IMR-90 (cell line): ENCODE measurements at regions not wholly inside any gene's neighbourhood (a gene's known extent, or its start where the extent isn't known, plus 50 kb on each side); places are given as distances from the start of the nearest gene placed in this dataset.

Experiments used
- ATAC-seq: fragments of 200-7000 bp; cut with Tn5 transposase; 2 replicates; pipeline ENCODE4 v1.9.1; 2020; ENCODE audit warnings: low read depth, mild to moderate bottlenecking, moderate library complexity
- BruUV-seq: library from RNA; stranded (reverse); fragments of 400-500 nt; replicated peaks from 2 replicates; lab custom pipeline; 2021; lab: Mats Ljungman, UMichigan
- CTCF ChIA-PET: fragments of 300-600 bp; formaldehyde crosslinking; extraction: SDS; loops from one replicate; lab custom pipeline; 2021; ENCODE audit warnings: antibody characterized with exemption; lab: Yijun Ruan, JAX
- POLR2A ChIA-PET: fragments of 300-600 bp; sonication (Branson Sonifier 250); formaldehyde crosslinking; loops from one replicate; lab custom pipeline; 2022; ENCODE audit warnings: antibody characterized with exemption; ENCODE audit not compliant: unreplicated experiment; lab: Charles Lee
- DNase-seq: peaks from one replicate; pipeline ENCODE4 v3.0.0; 2013
- H2AFZ ChIP-seq: replicated peaks from 2 replicates; pipeline ENCODE3; 2013; ENCODE audit warnings: low read length, mild to moderate bottlenecking; ENCODE audit not compliant: poor library complexity
- H2AK5ac ChIP-seq: 2 replicates; pipeline ENCODE4 v1.6.1; 2013; ENCODE audit warnings: low read depth, low read length, inconsistent platforms
- H2AK9ac ChIP-seq: replicated peaks from 2 replicates; pipeline ENCODE3; 2013; ENCODE audit warnings: mild to moderate bottlenecking, low read depth, low read length, moderate library complexity; ENCODE audit not compliant: poor library complexity
- H2BK120ac ChIP-seq: 2 replicates; pipeline ENCODE4 v1.6.1; 2013; ENCODE audit warnings: low read depth, low read length, inconsistent platforms
- H2BK15ac ChIP-seq: 3 replicates; pipeline ENCODE4 v1.6.1; 2013; ENCODE audit warnings: low read depth, low read length, inconsistent platforms
- H2BK20ac ChIP-seq: 2 replicates; pipeline ENCODE4 v1.6.1; 2013; ENCODE audit warnings: low read depth, mild to moderate bottlenecking, inconsistent platforms, low read length, moderate library complexity
- H2BK5ac ChIP-seq: 2 replicates; pipeline ENCODE4 v1.6.1; 2013; ENCODE audit warnings: mild to moderate bottlenecking, low read depth, low read length, inconsistent platforms; ENCODE audit not compliant: poor library complexity, severe bottlenecking
- H3K14ac ChIP-seq: replicated peaks from 2 replicates; pipeline ENCODE4 v1.6.1; 2013; ENCODE audit warnings: low read depth, low read length, inconsistent platforms
- H3K18ac ChIP-seq: 2 replicates; pipeline ENCODE4 v1.6.1; 2013; ENCODE audit warnings: low read depth, low read length, control low read depth
- H3K23ac ChIP-seq: 2 replicates; pipeline ENCODE4 v1.6.1; 2013; ENCODE audit warnings: low read depth, low read length, inconsistent platforms
- H3K27ac ChIP-seq: 2 replicates; pipeline ENCODE4 v1.5.1; 2013; ENCODE audit warnings: mild to moderate bottlenecking, control low read depth, low read length; ENCODE audit not compliant: insufficient read depth
- H3K27me3 ChIP-seq: 2 replicates; pipeline ENCODE4 v1.6.1; 2013; ENCODE audit warnings: low read length; ENCODE audit not compliant: control insufficient read depth, insufficient read depth
- H3K36me3 ChIP-seq: 2 replicates; pipeline ENCODE4 v1.6.1; 2013; ENCODE audit warnings: low read length, mixed read lengths; ENCODE audit not compliant: control insufficient read depth, insufficient read depth
- H3K4ac ChIP-seq: 2 replicates; pipeline ENCODE4 v1.6.1; 2013; ENCODE audit warnings: low read depth, low read length, inconsistent platforms
- H3K4me1 ChIP-seq: 2 replicates; pipeline ENCODE4 v1.6.1; 2013; ENCODE audit warnings: low read length, mixed read lengths; ENCODE audit not compliant: control insufficient read depth, insufficient read depth
- H3K4me2 ChIP-seq: 2 replicates; pipeline ENCODE4 v1.6.1; 2013; ENCODE audit warnings: low read depth, mild to moderate bottlenecking, control low read depth, low read length, moderate library complexity
- H3K4me3 ChIP-seq: 2 replicates; pipeline ENCODE4 v1.5.1; 2013; ENCODE audit warnings: low read depth, mild to moderate bottlenecking, control low read depth, low read length, moderate library complexity; ENCODE audit not compliant: insufficient read depth
- H3K56ac ChIP-seq: 2 replicates; pipeline ENCODE4 v1.6.1; 2013; ENCODE audit warnings: low read length, inconsistent platforms; ENCODE audit not compliant: insufficient read depth; ENCODE audit errors: extremely low read depth
- H3K79me1 ChIP-seq, 2 experiments: 2 replicates each; pipeline ENCODE4 v1.6.1; 2013; ENCODE audit warnings: low read length in 2 of 2, inconsistent platforms in 1 of 2, low read depth in 1 of 2
- H3K9ac ChIP-seq: 2 replicates; pipeline ENCODE4 v1.6.1; 2013; ENCODE audit warnings: low read depth, low read length, control low read depth
- H3K9me1 ChIP-seq: 2 replicates; pipeline ENCODE4 v1.6.1; 2013; ENCODE audit warnings: low read length, inconsistent platforms; ENCODE audit not compliant: insufficient read depth
- H3K9me3 ChIP-seq: 2 replicates; pipeline ENCODE4 v1.6.1; 2013; ENCODE audit warnings: low read length; ENCODE audit not compliant: control insufficient read depth, insufficient read depth
- H4K20me1 ChIP-seq: 2 replicates; pipeline ENCODE4 v1.6.1; 2013; ENCODE audit warnings: low read length, inconsistent platforms; ENCODE audit not compliant: insufficient read depth
- H4K5ac ChIP-seq: 2 replicates; pipeline ENCODE4 v1.6.1; 2013; ENCODE audit warnings: mild to moderate bottlenecking, low read depth, low read length, control low read depth
- H4K8ac ChIP-seq, 2 experiments: 2 replicates each; pipeline ENCODE4 v1.6.1; 2013; ENCODE audit warnings: low read depth in 2 of 2, low read length in 2 of 2, control low read depth in 1 of 2, inconsistent platforms in 1 of 2
- H4K91ac ChIP-seq: 2 replicates; pipeline ENCODE4 v1.6.1; 2013; ENCODE audit warnings: low read depth, low read length, inconsistent platforms; ENCODE audit not compliant: insufficient read depth
- CEBPB ChIP-seq: IDR thresholded peaks from 2 replicates; pipeline ENCODE4 v1.6.1; 2012; ENCODE audit warnings: low read depth, low read length, improper control_type of control experiment
- CHD1 ChIP-seq: IDR thresholded peaks from 2 replicates; pipeline ENCODE4 v1.6.1; 2012; ENCODE audit warnings: low read depth, low read length, improper control_type of control experiment
- FOS ChIP-seq: fragments of 150-350 bp; IDR thresholded peaks from 2 replicates; pipeline ENCODE4 v1.6.1; 2016; ENCODE audit warnings: low read depth, low read length
- MAZ ChIP-seq: IDR thresholded peaks from 2 replicates; pipeline ENCODE4 v1.6.1; 2012; ENCODE audit warnings: low read depth, mild to moderate bottlenecking, low read length, improper control_type of control experiment, moderate library complexity, borderline replicate concordance
- MXI1 ChIP-seq: IDR thresholded peaks from 2 replicates; pipeline ENCODE4 v1.6.1; 2012; ENCODE audit warnings: low read depth, mild to moderate bottlenecking, low read length, moderate library complexity, borderline replicate concordance
- NFE2L2 ChIP-seq: fragments of 150-350 bp; IDR thresholded peaks from 2 replicates; pipeline ENCODE4 v1.6.1; 2016; ENCODE audit warnings: low read depth, mild to moderate bottlenecking, low read length
- POLR2A ChIP-seq: IDR thresholded peaks from 2 replicates; pipeline ENCODE4 v1.6.1; 2012; ENCODE audit warnings: mild to moderate bottlenecking, low read depth, low read length
- RCOR1 ChIP-seq: IDR thresholded peaks from 2 replicates; pipeline ENCODE4 v1.6.1; 2012; ENCODE audit warnings: mild to moderate bottlenecking, low read length, improper control_type of control experiment; ENCODE audit not compliant: insufficient replicate concordance
- RFX5 ChIP-seq: IDR thresholded peaks from 2 replicates; pipeline ENCODE4 v1.8.0; 2012; ENCODE audit warnings: low read depth, mild to moderate bottlenecking, low read length, moderate library complexity
- WGBS, 2 experiments: methylation state at CpG; one replicate each; pipeline versions ENCODE4 v1.1.5 to v1.1.7; 2013; ENCODE audit warnings: missing lambda C conversion rate in 2 of 2; ENCODE audit not compliant: insufficient read length in 1 of 2; ENCODE audit errors: extremely low coverage in 2 of 2; 5-methylcytosine and 5-hydroxymethylcytosine counted together
- dilution Hi-C: fragments of 300-500 bp; cut with HindIII; formaldehyde crosslinking; loops from one replicate; pipeline ENCODE4 v1.14.3; 2018; ENCODE audit warnings: low sequenced_read_pairs; ENCODE audit not compliant: unreplicated experiment
- in situ Hi-C: fragments of 300-500 bp; cut with MboI; formaldehyde crosslinking; loops from 3 replicates; pipeline ENCODE4 v1.14.3; 2019; ENCODE audit warnings: low sequenced_read_pairs, inconsistent platforms, mixed read lengths
- intact Hi-C: fragments of 100-400 bp; cut with micrococcal nuclease; formaldehyde crosslinking; loops from 2 replicates; pipeline ENCODE4 v1.10.0; 2022
- TF ChIP-seq, protein P1 (sequence below): fragments of 150-350 bp; IDR thresholded peaks from 2 replicates; pipeline ENCODE4 v1.6.1; 2016; ENCODE audit warnings: low read depth, mild to moderate bottlenecking, low read length, moderate library complexity, borderline replicate concordance
- TF ChIP-seq, protein P2 (sequence below): fragments of 150-350 bp; IDR thresholded peaks from 2 replicates; pipeline ENCODE4 v1.6.1; 2017; ENCODE audit warnings: mild to moderate bottlenecking, antibody characterized with exemption, low read length, low read depth

DNA sequence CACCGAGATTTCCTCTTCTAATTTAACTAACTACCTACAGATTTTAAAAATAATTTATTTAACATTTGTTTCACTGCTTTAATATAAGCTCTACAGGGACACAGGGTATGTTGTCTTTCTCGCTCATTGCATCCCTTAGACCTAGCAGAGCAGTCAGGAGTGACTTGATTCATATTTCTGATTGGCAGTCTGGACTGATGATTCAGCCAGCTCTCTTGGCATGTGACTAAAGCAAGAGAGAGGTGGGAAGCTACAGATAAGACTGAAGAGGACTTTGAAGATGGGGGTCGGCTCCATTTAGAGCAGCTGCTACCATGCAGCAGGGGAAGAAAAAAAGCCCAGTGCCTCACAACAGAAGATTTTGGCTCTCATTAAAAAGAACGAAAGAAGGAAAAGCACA is 173.4 kb upstream of the STK32A start:
- dilution Hi-C loops (no loop called here), in situ Hi-C loops (no loop called here), intact Hi-C loops (no loop called here)
- H3K4me2 ChIP-seq, result no peak overlapping the region
- TF ChIP-seq CEBPB (no peak), FOS (no peak), POLR2A (no peak), NFE2L2 (no peak), MXI1 (no peak), RFX5 (no peak), MAZ (no peak), RCOR1 (no peak), CHD1 (no peak)
- TF ChIP-seq, protein P1, sequence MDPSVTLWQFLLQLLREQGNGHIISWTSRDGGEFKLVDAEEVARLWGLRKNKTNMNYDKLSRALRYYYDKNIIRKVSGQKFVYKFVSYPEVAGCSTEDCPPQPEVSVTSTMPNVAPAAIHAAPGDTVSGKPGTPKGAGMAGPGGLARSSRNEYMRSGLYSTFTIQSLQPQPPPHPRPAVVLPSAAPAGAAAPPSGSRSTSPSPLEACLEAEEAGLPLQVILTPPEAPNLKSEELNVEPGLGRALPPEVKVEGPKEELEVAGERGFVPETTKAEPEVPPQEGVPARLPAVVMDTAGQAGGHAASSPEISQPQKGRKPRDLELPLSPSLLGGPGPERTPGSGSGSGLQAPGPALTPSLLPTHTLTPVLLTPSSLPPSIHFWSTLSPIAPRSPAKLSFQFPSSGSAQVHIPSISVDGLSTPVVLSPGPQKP, result no peak
- TF ChIP-seq, protein P2, sequence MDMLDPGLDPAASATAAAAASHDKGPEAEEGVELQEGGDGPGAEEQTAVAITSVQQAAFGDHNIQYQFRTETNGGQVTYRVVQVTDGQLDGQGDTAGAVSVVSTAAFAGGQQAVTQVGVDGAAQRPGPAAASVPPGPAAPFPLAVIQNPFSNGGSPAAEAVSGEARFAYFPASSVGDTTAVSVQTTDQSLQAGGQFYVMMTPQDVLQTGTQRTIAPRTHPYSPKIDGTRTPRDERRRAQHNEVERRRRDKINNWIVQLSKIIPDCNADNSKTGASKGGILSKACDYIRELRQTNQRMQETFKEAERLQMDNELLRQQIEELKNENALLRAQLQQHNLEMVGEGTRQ, result no peak
- H2AK5ac ChIP-seq, result no peak overlapping the region
- no peak overlapping the region for H3K27ac ChIP-seq
- H4K91ac ChIP-seq, result no peak overlapping the region
- POLR2A ChIA-PET, result no interaction called here
- H4K8ac ChIP-seq, result no peak overlapping the region
- no peak overlapping the region for H3K4me3 ChIP-seq
- H3K4me1 ChIP-seq, result no peaks in the 10 kb centered on the region
- no CpG with 5 or more reads among the region's 4 CpGs for WGBS, 2 experiments
- H3K79me1 ChIP-seq, result no peaks in the 10 kb centered on the region
- DNase-seq (no peak), ATAC-seq (no peak)
- H3K9me1 ChIP-seq, result no peaks in the 10 kb centered on the region
- H3K18ac ChIP-seq, result no peak overlapping the region
- H3K9ac ChIP-seq, result no peak overlapping the region
- H2BK120ac ChIP-seq, result no peak overlapping the region
- no peak overlapping the region for H4K5ac ChIP-seq
- CTCF ChIA-PET, result no interaction called here
- H3K9me3 ChIP-seq, result no peaks in the 10 kb centered on the region
- no peak overlapping the region for H3K4ac ChIP-seq
- H2BK5ac ChIP-seq, result no peak overlapping the region
- no peak overlapping the region for H3K56ac ChIP-seq
- no peak overlapping the region for H2AK9ac ChIP-seq
- no peak overlapping the region for H2AFZ ChIP-seq
- no peak overlapping the region for H2BK20ac ChIP-seq
- no peaks in the 10 kb centered on the region for H3K36me3 ChIP-seq
- no peaks in the 10 kb centered on the region for H3K27me3 ChIP-seq
- no peak overlapping the region for H3K23ac ChIP-seq
- no peak overlapping the region for H3K14ac ChIP-seq
- no peaks in the 10 kb centered on the region for H4K20me1 ChIP-seq
- BruUV-seq, result no TSS peak
- H2BK15ac ChIP-seq, result no peak overlapping the region
